CD4-positive, alpha-beta T cell (primary cell): ENCODE measurements at regions not wholly inside any gene's neighbourhood (a gene's known extent, or its start where the extent isn't known, plus 50 kb on each side); places are given as distances from the start of the nearest gene placed in this dataset.

ENCODE experiments used
- ATAC-seq: fragments of 200-7000 bp; cut with Tn5 transposase; one replicate; pipeline ENCODE4 v1.10.0; 2022; ENCODE audit warnings: mild to moderate bottlenecking; ENCODE audit not compliant: poor library complexity
- CTCF ChIA-PET: fragments of 350-600 bp; sonication (Branson Sonifier 250); formaldehyde crosslinking; loops from one replicate; lab custom pipeline; 2021; ENCODE audit warnings: antibody characterized with exemption, inconsistent platforms; lab: Charles Lee
- POLR2A ChIA-PET: fragments of 350-600 bp; sonication (Branson Sonifier 250); formaldehyde crosslinking; loops from one replicate; lab custom pipeline; 2021; ENCODE audit warnings: antibody characterized with exemption, inconsistent platforms; lab: Charles Lee
- DNase-seq, 14 experiments: peaks; one replicate each; pipeline ENCODE4 v3.0.0-alpha.2; 2013 to 2020; ENCODE audit warnings: mixed read lengths in 2 of 14
- H3K27ac ChIP-seq, 2 donors: one replicate each; pipeline versions ENCODE4 v1.5.1 to v1.7.0; 2013; ENCODE audit warnings: low read length in 2 of 2, low read depth in 1 of 2, mild to moderate bottlenecking in 1 of 2
- H3K27me3 ChIP-seq, 2 experiments: 1 replicate in 1 of 2; 2 replicates in 1 of 2; pipeline versions ENCODE4 v1.6.1 to v1.7.0; 2013; ENCODE audit warnings: low read length in 2 of 2, control low read depth in 1 of 2, mild to moderate bottlenecking in 1 of 2, moderate library complexity in 1 of 2; ENCODE audit not compliant: insufficient read depth in 2 of 2, control insufficient read depth in 1 of 2
- H3K36me3 ChIP-seq: one replicate; pipeline ENCODE4 v1.6.1; 2013; ENCODE audit warnings: low read length, control low read depth; ENCODE audit not compliant: insufficient read depth
- H3K4me1 ChIP-seq: one replicate; pipeline ENCODE4 v1.6.1; 2013; ENCODE audit warnings: low read length, control low read depth; ENCODE audit not compliant: insufficient read depth
- H3K4me3 ChIP-seq: one replicate; pipeline ENCODE4 v1.5.1; 2013; ENCODE audit warnings: mild to moderate bottlenecking, low read length, moderate library complexity
- H3K9me3 ChIP-seq, 2 experiments: 1 replicate in 1 of 2; 2 replicates in 1 of 2; pipeline versions ENCODE4 v1.6.1 to v1.7.0; 2013; ENCODE audit warnings: low read length in 2 of 2, mild to moderate bottlenecking in 2 of 2, control low read depth in 1 of 2, moderate library complexity in 1 of 2; ENCODE audit not compliant: control insufficient read depth in 1 of 2, insufficient read depth in 1 of 2
- H3K27ac Mint-ChIP-seq: one replicate; pipeline ENCODE4 v1.8.0; 2020; ENCODE audit warnings: mixed read lengths
- H3K27me3 Mint-ChIP-seq: one replicate; pipeline ENCODE4 v1.8.0; 2021; ENCODE audit warnings: mixed read lengths
- H3K36me3 Mint-ChIP-seq: one replicate; pipeline ENCODE4 v1.8.0; 2021; ENCODE audit warnings: low read depth, mixed read lengths
- H3K4me1 Mint-ChIP-seq: one replicate; pipeline ENCODE4 v1.8.0; 2021; ENCODE audit warnings: low read depth, mixed read lengths
- H3K4me3 Mint-ChIP-seq: one replicate; pipeline ENCODE4 v1.8.0; 2020; ENCODE audit warnings: mild to moderate bottlenecking, mixed read lengths
- H3K9me3 Mint-ChIP-seq: one replicate; pipeline ENCODE4 v1.8.0; 2020; ENCODE audit warnings: mixed read lengths
- CTCF ChIP-seq: fragments of 200-600 bp; IDR thresholded peaks from one replicate; pipeline ENCODE4 v1.8.0; 2022; ENCODE audit warnings: antibody characterized with exemption, mild to moderate bottlenecking
- intact Hi-C, 2 experiments: fragments of 100-400 bp; cut with DNase I in 1 of 2; cut with micrococcal nuclease in 1 of 2; formaldehyde crosslinking; loops; one replicate each; pipeline versions ENCODE4 v1.15.1 to v1.9.0; 2023 to 2025; cut with DNase I, micrococcal nuclease

- intact Hi-C loops: no loop called here
- H3K27ac Mint-ChIP-seq: no peak overlapping the region
- ChIA-PET CTCF (no interaction called here), POLR2A (no interaction called here)
- H3K4me1 ChIP-seq: no peaks in the 10 kb centered on the region
- no peak for ATAC-seq
- no peaks in the 10 kb centered on the region for H3K36me3 ChIP-seq
- DNase-seq: peak in 1 of 14 experiments; percentile 7
- H3K9me3 ChIP-seq: no peaks in the 10 kb centered on the region
- H3K27me3 ChIP-seq: peaks cover 2 to 6% of the 10 kb centered on the region in 2 experiments
- H3K4me1 Mint-ChIP-seq: no peaks in the 10 kb centered on the region
- TF ChIP-seq CTCF: no peak
- H3K27me3 Mint-ChIP-seq: peaks cover 23% of the 10 kb centered on the region
- no peak overlapping the region for H3K4me3 ChIP-seq
- no peaks in the 10 kb centered on the region for H3K36me3 Mint-ChIP-seq
- no peak overlapping the region for H3K27ac ChIP-seq
- no peaks in the 10 kb centered on the region for H3K9me3 Mint-ChIP-seq
- no peak overlapping the region for H3K4me3 Mint-ChIP-seq
Observed at GRCh38 chr1:30415171-30415940, 308.0 kb downstream of the MATN1 start.

GRCh38 chr1:30414851-30415165 is 308.6 kb downstream of the MATN1 start:
- H3K27ac Mint-ChIP-seq: no peak overlapping the region
- Histone ChIP-seq H3K4me1 (no peaks in the 10 kb centered on the region), H3K36me3 (no peaks in the 10 kb centered on the region), H3K27ac (no peak overlapping the region), H3K4me3 (no peak overlapping the region), H3K27me3 (peaks cover 0 to 6% of the 10 kb centered on the region in 2 experiments), H3K9me3 (no peaks in the 10 kb centered on the region)
- intact Hi-C loops: no loop called here
- POLR2A ChIA-PET: no interaction called here
- no peaks in the 10 kb centered on the region for H3K4me1 Mint-ChIP-seq
- CTCF ChIA-PET: no interaction called here
- no peak for DNase-seq
- H3K27me3 Mint-ChIP-seq: peaks cover 18% of the 10 kb centered on the region
- H3K4me3 Mint-ChIP-seq: no peak overlapping the region
- no peaks in the 10 kb centered on the region for H3K36me3 Mint-ChIP-seq
- no peak for TF ChIP-seq CTCF
- H3K9me3 Mint-ChIP-seq: no peaks in the 10 kb centered on the region
- ATAC-seq: no peak

- H3K27ac Mint-ChIP-seq: no peak overlapping the region
- POLR2A ChIA-PET: no interaction called here
- Histone ChIP-seq H3K27me3 (peaks cover 0 to 4% of the 10 kb centered on the region in 2 experiments), H3K4me3 (no peak overlapping the region), H3K27ac (no peak overlapping the region), H3K9me3 (no peaks in the 10 kb centered on the region), H3K36me3 (no peaks in the 10 kb centered on the region), H3K4me1 (no peaks in the 10 kb centered on the region)
- peaks cover 20% of the 10 kb centered on the region for H3K27me3 Mint-ChIP-seq
- no peaks in the 10 kb centered on the region for H3K36me3 Mint-ChIP-seq
- no peak for ATAC-seq
- DNase-seq: peak in 1 of 14 experiments; percentile 5
- intact Hi-C loops: no loop called here
- H3K4me3 Mint-ChIP-seq: no peak overlapping the region
- no peaks in the 10 kb centered on the region for H3K4me1 Mint-ChIP-seq
- no peaks in the 10 kb centered on the region for H3K9me3 Mint-ChIP-seq
- CTCF ChIA-PET: no interaction called here
- TF ChIP-seq CTCF: no peak
Observed at GRCh38 chr1:30414086-30414850, 309.1 kb downstream of the MATN1 start.
